ENCODE measurements at regions not wholly inside any gene's neighbourhood (a gene's known extent, or its start where the extent isn't known, plus 50 kb on each side); places are given as distances from the start of the nearest gene placed in this dataset.

DNA sequence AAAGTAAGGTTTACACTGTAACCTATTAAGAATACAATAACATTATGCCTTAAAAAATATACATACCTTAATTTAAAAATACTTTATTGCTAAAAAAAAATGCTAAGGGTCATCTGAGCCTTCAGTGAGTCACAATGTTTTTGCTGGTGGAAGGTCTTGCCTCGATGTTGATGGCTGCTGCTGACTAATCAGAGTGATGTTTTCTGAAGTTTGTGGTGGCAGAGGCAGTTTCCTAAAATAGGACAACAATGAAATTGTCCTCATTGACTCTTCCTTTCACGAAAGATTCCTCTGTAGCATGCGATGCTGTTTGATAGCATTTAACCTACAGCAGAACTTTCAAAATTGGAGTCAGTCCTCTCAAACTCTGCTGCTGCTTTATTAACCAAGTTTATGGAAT lies 97.6 kb downstream of the FAT3 start:
- DNase-seq = no peak

- no peak for DNase-seq
Observed at GRCh38 chr11:92324890-92325289, 100.3 kb downstream of the FAT3 start.

GRCh38 chr11:92325416-92325815 lies 100.8 kb downstream of the FAT3 start:
- no peak for DNase-seq

GRCh38 chr11:92329137-92329536 lies 104.5 kb downstream of the FAT3 start:
- peak; percentile 30 to 49 for DNase-seq

DNA sequence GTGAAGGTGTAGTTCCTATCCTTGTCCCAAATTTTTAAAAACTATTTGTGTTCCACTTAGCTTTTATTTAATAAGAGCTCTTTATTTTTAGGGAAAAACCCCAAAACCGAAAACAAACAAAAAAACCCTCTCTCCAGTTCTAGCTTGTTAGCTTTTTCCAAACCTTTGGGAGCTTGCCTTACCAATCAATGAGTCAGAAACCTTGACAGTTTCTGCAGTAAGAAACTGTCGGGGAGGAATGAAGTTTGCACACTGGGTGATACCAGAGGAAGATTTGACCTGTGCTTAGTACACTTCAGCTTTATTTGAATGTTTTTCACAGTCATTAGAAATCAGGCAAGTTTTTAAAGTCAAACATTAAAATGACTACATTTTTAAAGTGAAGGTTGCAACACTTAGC lies 105.0 kb downstream of the FAT3 start:
- DNase-seq = no peak

- no peak for DNase-seq
Observed at GRCh38 chr11:92330114-92330513, 105.5 kb downstream of the FAT3 start.

DNA sequence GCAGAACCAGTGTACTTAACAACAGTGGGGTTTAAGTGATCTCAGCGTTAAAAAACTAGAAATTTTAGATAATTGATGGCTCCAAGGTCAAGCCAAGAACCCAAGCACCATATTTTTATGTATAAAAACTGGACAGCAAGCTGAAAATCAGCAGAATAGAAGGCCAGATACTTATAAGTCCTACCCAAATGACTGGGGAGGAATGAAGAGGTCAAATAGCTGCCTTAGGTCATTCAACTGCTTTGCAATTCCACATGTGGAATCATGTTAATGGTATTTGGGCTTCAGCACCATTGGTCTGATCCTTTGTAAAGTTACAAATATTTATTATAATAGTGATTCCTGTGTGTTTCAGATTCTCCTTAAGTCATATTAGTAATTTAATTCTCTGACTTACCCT lies 108.4 kb downstream of the FAT3 start:
- DNase-seq = no peak

DNA sequence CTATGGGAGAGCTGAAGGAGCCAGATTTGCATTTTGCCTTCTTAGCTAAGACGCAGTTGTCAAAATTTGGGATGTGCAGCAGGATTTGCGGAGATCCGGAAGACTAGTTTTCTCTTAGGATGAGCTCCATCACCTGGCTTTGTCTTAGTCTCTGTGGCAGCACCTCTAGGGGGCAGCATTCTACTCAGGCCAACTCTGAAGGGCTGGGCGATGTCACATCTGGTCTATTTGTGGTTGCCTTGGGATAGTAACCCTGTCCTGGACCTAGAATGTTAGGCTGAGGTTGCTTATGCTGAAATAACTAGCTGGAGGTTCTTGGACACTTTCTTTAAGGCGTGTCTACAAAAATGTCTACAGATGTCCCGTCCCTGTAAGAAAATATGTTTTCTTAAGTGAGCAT lies 116.2 kb downstream of the FAT3 start:
- DNase-seq = peak in 1 of 2 experiments; percentile 15

DNA sequence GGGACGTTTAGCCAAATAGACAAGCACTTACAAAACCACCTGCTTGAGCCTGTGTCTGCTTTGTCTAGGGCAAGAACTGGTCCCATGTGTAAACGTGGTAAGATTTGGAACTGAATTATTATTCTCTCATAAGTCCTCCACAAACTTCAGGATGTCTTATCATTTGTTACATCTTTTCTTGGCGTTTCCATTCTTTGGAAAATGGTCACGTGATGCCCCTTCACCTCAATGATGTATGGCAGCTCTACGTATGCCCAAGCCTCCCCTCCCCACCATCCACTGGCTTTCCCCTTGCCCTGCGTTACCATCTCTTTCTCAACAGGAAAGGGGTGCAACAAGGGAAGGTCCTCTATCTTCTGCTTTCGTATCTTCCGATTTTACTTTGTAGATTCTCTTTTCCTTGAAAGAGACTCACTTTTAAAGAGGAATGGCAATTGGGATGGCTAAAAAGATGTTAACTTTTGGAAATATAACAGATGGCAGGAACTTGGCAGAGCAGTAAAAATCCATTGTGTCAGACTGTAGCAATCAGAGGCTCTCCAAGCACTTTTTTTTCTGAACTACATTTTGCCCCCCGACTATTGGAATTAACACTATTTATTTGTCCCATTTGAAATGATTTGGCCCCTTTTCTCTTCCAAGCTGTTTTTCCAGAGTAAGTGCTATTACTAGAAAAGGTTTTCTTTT lies 117.6 kb downstream of the FAT3 start:
- no peak for DNase-seq

- DNase-seq = no peak
Observed at GRCh38 chr11:92342886-92343285, 118.3 kb downstream of the FAT3 start.

DNA sequence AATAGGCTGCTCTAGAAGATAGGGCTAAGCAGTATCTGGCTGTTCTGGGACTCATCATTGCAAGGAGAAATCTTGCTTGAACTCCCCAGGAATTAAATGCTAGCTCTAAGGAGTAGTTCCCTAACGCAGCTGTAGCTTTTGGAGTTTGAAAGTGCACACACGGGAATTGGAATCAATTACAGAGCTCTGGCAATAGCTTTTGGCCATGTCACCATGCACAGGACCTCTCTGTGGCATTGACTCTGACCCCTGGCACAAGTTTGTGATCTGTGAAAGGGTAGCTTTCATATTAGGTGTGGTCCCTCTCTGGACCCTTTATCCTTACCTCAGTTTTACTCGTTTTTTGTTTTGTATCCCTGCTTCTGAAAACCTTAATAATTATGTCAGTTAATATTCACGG lies 121.6 kb downstream of the FAT3 start:
- no peak for DNase-seq

DNA sequence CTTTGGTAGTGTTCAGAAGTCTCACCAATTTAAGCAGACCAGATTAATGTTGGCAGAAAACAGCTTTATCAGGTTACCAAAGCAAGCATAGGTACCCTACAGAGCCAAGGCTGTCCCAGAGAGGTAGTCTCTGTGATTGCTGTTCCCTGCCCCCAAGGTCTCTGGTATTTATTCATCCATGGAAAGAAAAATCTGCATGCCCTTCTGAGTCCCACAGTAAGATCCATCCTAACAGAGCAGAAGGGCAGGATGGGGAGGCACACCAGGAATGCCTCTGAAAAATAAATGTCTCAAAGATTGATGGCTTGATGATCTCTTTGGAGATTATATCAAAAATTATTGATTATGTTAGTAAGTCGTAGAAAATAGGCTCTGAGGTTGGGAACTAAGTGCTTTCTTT lies 122.8 kb downstream of the FAT3 start:
- no peak for DNase-seq

DNA sequence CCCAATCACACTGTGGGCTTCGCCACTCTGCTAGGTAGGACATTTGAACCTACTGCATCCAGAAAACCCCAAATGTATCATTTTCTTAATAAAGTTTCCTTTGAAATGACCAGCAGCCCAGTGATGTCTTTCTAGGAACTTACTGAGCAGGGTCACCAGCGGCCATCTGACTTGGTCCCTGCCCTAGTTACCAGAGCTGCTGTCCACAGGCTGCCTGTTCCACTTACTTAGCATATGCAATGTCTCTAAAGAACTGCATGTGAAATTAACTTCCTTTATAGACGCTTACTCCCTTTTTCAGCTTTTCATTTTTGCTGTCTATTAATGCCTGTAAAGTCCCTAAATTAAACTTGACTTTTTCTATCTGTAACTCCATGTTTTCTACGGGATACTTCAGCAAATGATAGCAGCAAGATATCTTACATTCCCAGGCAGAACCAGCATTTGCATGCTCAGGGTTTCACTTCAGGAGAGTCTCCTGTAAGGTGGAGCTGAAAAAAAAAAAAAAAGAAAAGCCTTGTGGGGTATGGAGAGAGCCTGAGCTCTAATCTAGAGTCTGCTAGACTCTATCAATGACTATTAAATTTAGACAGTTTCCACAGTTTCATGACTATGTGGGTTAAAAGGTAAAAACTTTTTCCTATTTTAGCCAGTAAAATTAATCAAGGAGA lies 125.0 kb downstream of the FAT3 start:
- no peak for DNase-seq

DNA sequence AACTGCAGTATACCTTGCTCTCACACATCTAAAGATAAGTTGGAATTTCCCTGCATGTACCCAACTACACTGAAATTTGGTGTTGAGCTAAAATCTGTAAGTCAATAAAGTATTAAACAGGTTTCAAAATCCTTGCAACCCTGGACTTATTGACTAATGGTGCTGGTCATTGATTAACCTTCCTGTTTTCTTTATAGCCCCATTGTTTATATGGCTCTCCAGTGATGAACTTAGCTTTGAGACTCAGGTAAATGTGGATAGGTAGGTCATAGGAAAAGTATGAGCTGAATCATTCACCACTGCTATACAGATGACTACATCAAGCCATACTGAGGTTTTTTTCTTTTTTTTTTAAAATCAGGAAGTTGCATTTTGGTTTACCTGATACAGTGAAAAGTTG lies 132.7 kb downstream of the FAT3 start:
- DNase-seq = no peak

DNA sequence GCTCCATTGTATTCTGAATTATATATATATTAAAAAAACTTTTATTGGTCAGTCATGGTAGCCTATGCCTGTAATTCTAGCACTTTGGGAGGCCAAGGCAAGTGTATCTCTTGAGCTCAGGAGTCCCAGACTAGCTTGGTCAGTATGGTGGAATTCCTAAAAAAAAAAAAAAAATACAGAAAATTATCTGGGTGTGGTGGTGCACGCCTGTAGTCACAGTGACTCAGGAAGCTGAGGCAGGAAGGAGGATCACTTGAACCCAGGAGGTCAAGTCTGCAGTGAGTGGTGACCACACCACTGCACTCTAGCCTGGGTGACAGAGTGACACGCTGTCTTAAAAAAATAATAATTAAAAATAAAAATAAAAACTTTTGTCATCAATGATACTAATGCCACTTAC lies 133.2 kb downstream of the FAT3 start:
- no peak for DNase-seq

DNA sequence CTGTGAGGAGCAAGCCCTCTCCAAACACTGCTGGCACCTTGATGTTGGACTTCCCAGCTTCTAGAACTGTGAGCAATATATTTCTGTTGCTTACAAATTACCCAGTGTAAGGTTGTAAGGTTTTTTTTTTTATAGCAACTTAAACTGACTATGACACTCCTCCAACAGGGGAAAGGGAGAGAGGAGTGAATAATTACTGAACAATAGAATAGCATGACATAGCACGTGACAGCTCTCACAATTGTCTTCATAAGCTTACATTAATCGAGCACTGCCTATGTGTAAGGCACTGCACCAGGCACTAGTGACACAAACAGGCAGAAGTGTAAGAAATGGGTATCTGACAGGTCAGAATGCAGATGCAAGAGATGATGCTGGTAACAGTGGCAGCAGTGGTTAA lies 136.9 kb downstream of the FAT3 start:
- no peak for DNase-seq

DNA sequence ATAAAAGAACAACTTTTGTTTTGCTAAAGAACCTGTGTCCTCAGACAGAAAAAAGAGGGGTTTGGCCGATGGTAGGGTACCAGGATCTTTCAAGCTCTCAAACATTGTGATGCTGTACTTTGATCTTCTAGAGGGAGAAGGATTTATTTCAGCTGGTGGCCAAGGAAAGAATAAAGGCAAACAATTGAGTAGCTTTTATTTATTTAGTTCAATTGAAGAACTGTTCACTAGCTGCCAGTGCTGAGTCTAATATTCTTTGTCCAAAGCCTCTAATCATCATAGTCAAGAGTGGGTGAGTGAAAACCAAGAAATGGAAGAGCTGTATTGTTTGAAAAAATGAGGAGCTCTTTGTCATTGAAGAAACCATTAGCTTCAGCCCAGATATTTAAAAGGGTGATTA lies 138.4 kb downstream of the FAT3 start:
- no peak for DNase-seq

DNA sequence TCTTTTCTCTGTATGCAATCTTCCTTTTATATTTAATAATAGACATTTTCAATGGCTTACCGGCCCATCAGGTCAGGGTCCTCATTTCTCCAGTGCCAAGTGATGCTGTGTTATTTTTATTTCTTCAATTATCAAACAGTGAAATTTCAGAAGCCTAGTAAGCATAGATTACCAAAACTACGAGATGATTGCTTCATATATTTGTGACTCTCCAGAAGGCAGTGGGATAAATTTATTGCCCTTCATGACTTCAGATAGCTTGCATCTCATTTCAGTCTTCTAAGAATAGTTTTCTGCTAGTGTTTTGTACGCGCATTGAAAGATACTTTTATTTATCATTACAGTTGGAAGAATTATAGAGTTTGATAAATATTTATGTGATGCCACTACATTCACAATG lies 139.6 kb downstream of the FAT3 start:
- DNase-seq = no peak

DNA sequence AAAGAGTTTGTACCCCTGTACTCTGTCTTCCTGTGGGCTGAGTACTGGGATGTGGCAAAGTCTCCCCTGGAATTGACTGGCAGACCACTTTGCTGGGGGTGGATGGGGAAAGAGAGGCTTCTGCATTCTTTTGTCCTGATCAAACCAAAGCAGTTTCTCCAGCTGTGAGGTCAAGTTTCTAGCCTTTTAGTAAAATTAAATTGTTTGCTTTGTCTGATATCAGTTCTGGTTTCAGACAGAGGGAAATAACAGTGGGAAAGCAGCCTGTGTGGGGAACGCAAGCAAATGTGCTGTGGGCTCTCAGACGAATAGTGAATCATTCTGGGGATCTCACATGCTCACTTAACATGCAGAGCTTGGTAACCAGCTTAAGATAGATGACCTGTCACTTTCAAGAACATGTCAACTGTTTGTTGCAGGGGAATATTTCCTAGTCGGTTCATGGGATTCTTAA lies 151.6 kb downstream of the FAT3 start:
- DNase-seq = no peak

DNA sequence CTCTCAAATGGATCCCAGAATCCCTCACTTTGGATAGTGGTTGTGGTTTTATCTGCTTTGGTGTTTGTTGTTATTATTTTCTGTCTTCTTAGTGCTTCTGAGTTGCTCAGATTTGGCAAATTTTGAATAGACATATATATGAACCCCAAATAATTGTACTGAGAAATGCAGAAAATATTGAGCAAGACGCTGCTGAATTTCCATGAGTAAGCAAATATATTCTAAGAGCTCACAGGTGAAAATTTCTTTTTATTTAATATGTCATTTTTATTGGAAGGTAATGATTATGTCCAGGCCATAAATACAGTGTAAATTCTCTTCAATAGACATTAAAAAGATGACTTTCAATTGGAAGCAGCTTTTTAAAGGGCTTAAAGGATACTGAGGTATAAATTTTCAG lies 152.1 kb downstream of the FAT3 start:
- no peak for DNase-seq

- no peak for DNase-seq
Observed at GRCh38 chr11:92380882-92381281, 156.3 kb downstream of the FAT3 start.

DNA sequence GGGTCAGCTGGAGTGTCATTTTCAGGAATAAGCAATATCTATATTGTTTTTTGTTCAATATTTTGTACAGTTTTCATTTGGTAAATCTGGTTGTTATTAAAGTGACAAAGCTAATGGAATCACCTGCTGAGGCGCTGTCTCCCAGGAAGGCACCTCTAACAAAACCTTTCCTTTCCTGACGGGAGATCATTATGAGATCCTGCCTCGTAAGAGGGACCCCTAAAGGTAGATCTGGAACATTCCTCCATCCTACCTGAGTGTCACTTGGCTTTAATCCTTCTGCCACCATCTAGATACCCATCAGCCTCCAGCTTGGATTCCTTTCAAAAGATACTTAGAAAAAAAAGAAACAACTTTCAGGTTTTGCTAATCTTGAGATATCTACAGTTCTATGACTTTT lies 157.7 kb downstream of the FAT3 start:
- DNase-seq = no peak

DNA sequence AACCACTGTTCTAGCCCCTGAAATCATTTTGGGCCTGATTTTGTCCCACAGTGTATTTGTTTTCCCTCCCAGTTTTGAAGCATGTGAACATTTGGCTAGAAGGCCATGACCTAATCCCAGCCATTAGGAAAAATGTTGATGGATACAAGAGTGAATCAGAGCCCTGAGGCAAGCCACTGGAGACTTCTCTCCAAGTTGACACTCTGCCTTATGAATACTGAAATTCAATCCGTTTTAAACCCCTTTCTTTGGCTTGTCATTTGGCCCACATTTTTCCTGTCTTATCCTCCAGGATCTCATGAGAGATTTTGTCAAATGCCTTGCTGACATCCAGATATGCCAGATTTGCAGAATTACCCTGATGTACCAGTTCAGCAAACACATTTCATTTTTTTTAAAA lies 158.8 kb downstream of the FAT3 start:
- no peak for DNase-seq

- no peak for DNase-seq
Observed at GRCh38 chr11:92384358-92384757, 159.7 kb downstream of the FAT3 start.

DNA sequence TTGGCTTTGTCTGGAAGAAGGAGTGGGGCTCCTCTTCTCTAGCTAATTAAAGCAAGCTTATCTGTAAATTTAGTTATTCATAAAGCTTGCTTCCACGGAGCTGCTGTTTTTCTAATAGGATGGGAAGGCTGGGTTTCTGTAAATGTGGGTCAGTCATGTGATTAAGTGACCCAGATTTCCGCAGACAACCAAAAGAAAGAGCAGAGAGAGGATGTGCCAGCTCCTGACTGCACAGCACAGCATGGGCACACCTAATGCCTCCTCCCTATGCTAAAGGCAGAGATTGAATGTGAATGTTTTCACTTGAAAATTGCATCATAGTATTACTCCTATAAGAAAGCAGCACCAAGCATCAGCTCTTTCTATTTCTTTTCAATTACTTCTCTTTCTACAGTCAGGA lies 160.2 kb downstream of the FAT3 start:
- DNase-seq = no peak

Data from NCI-H524 (cell line).